NCI-H1694 (cell line): ENCODE measurements at regions not wholly inside any gene's neighbourhood (a gene's known extent, or its start where the extent isn't known, plus 50 kb on each side); places are given as distances from the start of the nearest gene placed in this dataset.
"Not testable (repeated sequence)": the region's sequence is repeated elsewhere in the genome, so short reads cannot be mapped to it uniquely, and the experiment has no call there.

Source experiments
- DNase-seq: peaks from one replicate; lab custom pipeline; 2025; lab: John Stamatoyannopoulos, UW

- DNase-seq = peak; percentile 8
Measured at GRCh38 chr18:2223849-2224248, 347.5 kb downstream of the METTL4 start.

- no peak for DNase-seq
Measured at GRCh38 chr18:2236232-2236631, 335.1 kb downstream of the METTL4 start.

GRCh38 chr18:2237706-2238105 is 333.6 kb downstream of the METTL4 start:
- DNase-seq = no peak

GRCh38 chr18:2240311-2240705 is 331.0 kb downstream of the METTL4 start:
- DNase-seq = no peak

- DNase-seq = no peak
Measured at GRCh38 chr18:2244641-2245040, 326.7 kb downstream of the METTL4 start.

GRCh38 chr18:2247101-2247500 is 324.2 kb downstream of the METTL4 start:
- DNase-seq = not testable (repeated sequence)

GRCh38 chr18:2254977-2255376 is 316.3 kb downstream of the METTL4 start:
- no peak for DNase-seq

- no peak for DNase-seq
Measured at GRCh38 chr18:2256577-2256976, 314.7 kb downstream of the METTL4 start.

GRCh38 chr18:2258954-2259353 is 312.4 kb downstream of the METTL4 start:
- DNase-seq = no peak

- no peak for DNase-seq
Measured at GRCh38 chr18:2263303-2263890, 307.9 kb downstream of the METTL4 start.

- no peak for DNase-seq
Measured at GRCh38 chr18:2274613-2275012, 296.7 kb downstream of the METTL4 start.

- DNase-seq = no peak
Measured at GRCh38 chr18:2281086-2281485, 290.2 kb downstream of the METTL4 start.

- no peak for DNase-seq
Measured at GRCh38 chr18:2281523-2282199, 289.6 kb downstream of the METTL4 start.

- no peak for DNase-seq
Measured at GRCh38 chr18:2293109-2293839, 278.0 kb downstream of the METTL4 start.

- no peak for DNase-seq
Measured at GRCh38 chr18:2301316-2301715, 270.0 kb downstream of the METTL4 start.

- DNase-seq = no peak
Measured at GRCh38 chr18:2302012-2302411, 269.3 kb downstream of the METTL4 start.

- DNase-seq = no peak
Measured at GRCh38 chr18:2302628-2303516, 268.4 kb downstream of the METTL4 start.

- no peak for DNase-seq
Measured at GRCh38 chr18:2303517-2304238, 267.6 kb downstream of the METTL4 start.

GRCh38 chr18:2304378-2305175 is 266.7 kb downstream of the METTL4 start:
- no peak for DNase-seq

GRCh38 chr18:2306606-2307005 is 264.7 kb downstream of the METTL4 start:
- no peak for DNase-seq

GRCh38 chr18:2310886-2311285 is 260.4 kb downstream of the METTL4 start:
- no peak for DNase-seq
